KMS-11 (cell line): ENCODE measurements at regions not wholly inside any gene's neighbourhood (a gene's known extent, or its start where the extent isn't known, plus 50 kb on each side); places are given as distances from the start of the nearest gene placed in this dataset.
"Not testable (repeated sequence)": the region's sequence is repeated elsewhere in the genome, so short reads cannot be mapped to it uniquely, and the experiment has no call there.

Experiments used
- H2AFZ ChIP-seq: fragments of 200-600 bp; sonication (generic); 2 replicates; pipeline ENCODE4 v1.6.1; 2016; ENCODE audit warnings: antibody characterized with exemption, mixed run types, low read depth
- H3K27ac ChIP-seq: fragments of 200-600 bp; sonication (generic); 2 replicates; pipeline ENCODE4 v1.6.1; 2016; ENCODE audit warnings: mild to moderate bottlenecking, mixed run types
- H3K27me3 ChIP-seq: fragments of 200-600 bp; sonication (generic); 2 replicates; pipeline ENCODE4 v1.6.1; 2017; ENCODE audit warnings: mild to moderate bottlenecking, low read depth, mixed run types, moderate library complexity; ENCODE audit not compliant: insufficient read depth
- H3K36me3 ChIP-seq: fragments of 200-600 bp; sonication (generic); 2 replicates; pipeline ENCODE4 v1.6.1; 2017; ENCODE audit warnings: mild to moderate bottlenecking, mixed run types; ENCODE audit not compliant: insufficient read depth
- H3K4me1 ChIP-seq: fragments of 200-600 bp; sonication (generic); 2 replicates; pipeline ENCODE4 v1.6.1; 2016; ENCODE audit warnings: mild to moderate bottlenecking, low read depth, mixed run types; ENCODE audit not compliant: poor library complexity, severe bottlenecking
- H3K4me2 ChIP-seq: fragments of 200-600 bp; sonication (generic); 2 replicates; pipeline ENCODE4 v1.7.0; 2016; ENCODE audit warnings: mild to moderate bottlenecking, mixed run types
- H3K4me3 ChIP-seq: fragments of 200-600 bp; sonication (generic); IDR thresholded peaks from 2 replicates; pipeline ENCODE4 v1.6.1; 2017; ENCODE audit warnings: low read depth, low read length, mixed read lengths; ENCODE audit not compliant: insufficient read depth
- H3K79me2 ChIP-seq: fragments of 200-600 bp; sonication (generic); 2 replicates; pipeline ENCODE4 v1.6.1; 2016; ENCODE audit warnings: low read depth, mixed run types; ENCODE audit not compliant: insufficient read depth
- H3K9ac ChIP-seq: fragments of 200-600 bp; sonication (generic); 2 replicates; pipeline ENCODE4 v1.6.1; 2016; ENCODE audit warnings: mild to moderate bottlenecking, mixed run types
- H4K20me1 ChIP-seq: fragments of 200-600 bp; sonication (generic); 2 replicates; pipeline ENCODE4 v1.6.1; 2016; ENCODE audit warnings: mild to moderate bottlenecking, mixed run types; ENCODE audit not compliant: insufficient read depth

GRCh38 chr1:234801636-234802035, 191.7 kb upstream of the IRF2BP2 start:
- H3K27ac ChIP-seq, H4K20me1 ChIP-seq, H3K27me3 ChIP-seq, H3K9ac ChIP-seq, H2AFZ ChIP-seq, H3K4me2 ChIP-seq, H3K4me1 ChIP-seq, H3K36me3 ChIP-seq, H3K4me3 ChIP-seq, H3K79me2 ChIP-seq: not testable (repeated sequence)

GRCh38 chr1:234801147-234801546, 191.2 kb upstream of the IRF2BP2 start:
- not testable (repeated sequence) for H3K27ac ChIP-seq, H3K79me2 ChIP-seq, H3K4me1 ChIP-seq, H4K20me1 ChIP-seq, H3K36me3 ChIP-seq, H2AFZ ChIP-seq, H3K4me3 ChIP-seq, H3K4me2 ChIP-seq, H3K27me3 ChIP-seq, H3K9ac ChIP-seq

- not testable (repeated sequence) for H3K4me3 ChIP-seq
Measured at GRCh38 chr1:234800563-234800962, 190.6 kb upstream of the IRF2BP2 start.

GRCh38 chr1:234799021-234799689, 189.2 kb upstream of the IRF2BP2 start:
- H3K9ac ChIP-seq, H3K4me2 ChIP-seq, H3K27me3 ChIP-seq, H3K27ac ChIP-seq, H4K20me1 ChIP-seq, H3K79me2 ChIP-seq, H2AFZ ChIP-seq, H3K36me3 ChIP-seq, H3K4me1 ChIP-seq, H3K4me3 ChIP-seq: not testable (repeated sequence)

More at GRCh38 chr1:234800563-234800962, 190.6 kb upstream of the IRF2BP2 start:
- not testable (repeated sequence) for H3K4me1 ChIP-seq, H3K79me2 ChIP-seq, H3K27me3 ChIP-seq, H3K27ac ChIP-seq, H2AFZ ChIP-seq, H3K36me3 ChIP-seq, H4K20me1 ChIP-seq, H3K9ac ChIP-seq, H3K4me2 ChIP-seq

- H3K4me1 ChIP-seq, H3K27me3 ChIP-seq, H3K4me2 ChIP-seq, H3K27ac ChIP-seq, H3K9ac ChIP-seq, H2AFZ ChIP-seq, H3K4me3 ChIP-seq, H4K20me1 ChIP-seq, H3K36me3 ChIP-seq, H3K79me2 ChIP-seq: not testable (repeated sequence)
Measured at GRCh38 chr1:234797216-234797615, 187.2 kb upstream of the IRF2BP2 start.

GRCh38 chr1:234796438-234796792, 186.4 kb upstream of the IRF2BP2 start:
- H3K9ac ChIP-seq, H4K20me1 ChIP-seq, H3K4me3 ChIP-seq, H3K27ac ChIP-seq, H2AFZ ChIP-seq, H3K4me1 ChIP-seq, H3K36me3 ChIP-seq, H3K79me2 ChIP-seq, H3K4me2 ChIP-seq, H3K27me3 ChIP-seq: not testable (repeated sequence)

GRCh38 chr1:234795711-234796437, 185.9 kb upstream of the IRF2BP2 start:
- not testable (repeated sequence) for H3K27me3 ChIP-seq

GRCh38 chr1:234795007-234795406, 185.0 kb upstream of the IRF2BP2 start:
- H3K4me1 ChIP-seq, H2AFZ ChIP-seq, H3K4me3 ChIP-seq, H3K27ac ChIP-seq, H3K36me3 ChIP-seq, H3K79me2 ChIP-seq, H4K20me1 ChIP-seq, H3K27me3 ChIP-seq, H3K4me2 ChIP-seq, H3K9ac ChIP-seq: not testable (repeated sequence)

More at GRCh38 chr1:234795711-234796437, 185.9 kb upstream of the IRF2BP2 start:
- H3K27ac ChIP-seq, H3K36me3 ChIP-seq, H2AFZ ChIP-seq, H3K4me3 ChIP-seq, H4K20me1 ChIP-seq, H3K79me2 ChIP-seq, H3K9ac ChIP-seq, H3K4me2 ChIP-seq, H3K4me1 ChIP-seq: not testable (repeated sequence)

GRCh38 chr1:234794452-234794851, 184.5 kb upstream of the IRF2BP2 start:
- H3K4me2 ChIP-seq, H3K36me3 ChIP-seq, H3K4me1 ChIP-seq, H3K27ac ChIP-seq, H3K27me3 ChIP-seq, H3K4me3 ChIP-seq, H3K9ac ChIP-seq, H2AFZ ChIP-seq, H3K79me2 ChIP-seq, H4K20me1 ChIP-seq: not testable (repeated sequence)

- H3K36me3 ChIP-seq, H3K4me3 ChIP-seq, H3K79me2 ChIP-seq: not testable (repeated sequence)
Measured at GRCh38 chr1:234793924-234794323, 183.9 kb upstream of the IRF2BP2 start.

More at GRCh38 chr1:234793924-234794323, 183.9 kb upstream of the IRF2BP2 start:
- not testable (repeated sequence) for H3K4me1 ChIP-seq, H3K27ac ChIP-seq, H4K20me1 ChIP-seq, H3K27me3 ChIP-seq, H3K4me2 ChIP-seq, H2AFZ ChIP-seq, H3K9ac ChIP-seq
